Stomach (tissue), 8 donors: ENCODE measurements at regions not wholly inside any gene's neighbourhood (a gene's known extent, or its start where the extent isn't known, plus 50 kb on each side); places are given as distances from the start of the nearest gene placed in this dataset.

Experiments
- DNase-seq, 2 donors: peaks; one replicate each; pipeline versions ENCODE4 v3.0.0 to v3.0.0-alpha.2; 2013 to 2019
- H3K27ac ChIP-seq, 5 donors: fragments of 200-600 bp in 4 of 5; sonication (generic) in 4 of 5; one replicate each; pipeline ENCODE4 v1.5.1; 2013 to 2019; ENCODE audit warnings: mild to moderate bottlenecking in 1 of 5, moderate library complexity in 1 of 5
- H3K27me3 ChIP-seq, 3 donors: fragments of 200-600 bp; sonication (generic); one replicate each; pipeline ENCODE4 v1.5.1; 2017 to 2019; ENCODE audit warnings: mixed run types in 1 of 3
- H3K36me3 ChIP-seq, 4 donors: fragments of 200-600 bp; sonication (generic); 1 replicate in 3 of 4; 2 replicates in 1 of 4; pipeline ENCODE4 v1.5.1; 2016 to 2019
- H3K4me1 ChIP-seq, 4 donors: fragments of 200-600 bp; sonication (generic); one replicate each; pipeline ENCODE4 v1.5.1; 2016 to 2019
- H3K4me3 ChIP-seq, 4 donors: fragments of 200-600 bp; sonication (generic) in 3 of 4; one replicate each; pipeline ENCODE4 v1.5.1; 2016 to 2019; ENCODE audit warnings: mild to moderate bottlenecking in 1 of 4
- H3K9me3 ChIP-seq, 4 donors: fragments of 200-600 bp; sonication (generic); one replicate each; pipeline ENCODE4 v1.5.1; 2016 to 2019
- EP300 ChIP-seq: sonication (generic); formaldehyde crosslinking; IDR thresholded peaks from one replicate; pipeline ENCODE4 v1.6.1; 2017; ENCODE audit warnings: antibody characterized with exemption
- POLR2A ChIP-seq, 4 donors: fragments of 450-650 bp; IDR thresholded peaks; one replicate each; pipeline ENCODE4 v1.6.1; 2016; ENCODE audit warnings: antibody characterized with exemption in 4 of 4, control low read depth in 2 of 4, mild to moderate bottlenecking in 1 of 4, moderate library complexity in 1 of 4
- POLR2AphosphoS5 ChIP-seq, 3 donors: sonication (generic); formaldehyde crosslinking; IDR thresholded peaks; one replicate each; pipeline ENCODE4 v1.6.1; 2016; ENCODE audit warnings: antibody characterized with exemption in 3 of 3
- WGBS, 5 donors: extraction: QIAGEN DNeasy Blood & Tissue Kit in 3 of 5; methylation state at CpG; one replicate each; pipeline versions ENCODE4 v1.1.5 to v1.1.7; 2013 to 2018; 5-methylcytosine and 5-hydroxymethylcytosine counted together
- intact Hi-C: fragments of 100-400 bp; cut with DNase I; formaldehyde crosslinking; loops from one replicate; pipeline ENCODE4 v1.15.1; 2023; ENCODE audit warnings: low total_unique reads
- TF ChIP-seq, protein P1 (sequence below), 7 experiments: fragments of 450-650 bp in 4 of 7; fragments of 200-600 bp in 3 of 7; sonication (generic) in 3 of 7; IDR thresholded peaks; one replicate each; pipeline ENCODE4 v1.5.1; 2016 to 2019; ENCODE audit warnings: antibody characterized with exemption in 7 of 7, control low read depth in 2 of 7, mild to moderate bottlenecking in 1 of 7
- donor health status: healthy with polysubstance abuse.
- donor health status: Bipolar disorder and iron deficiency.
- donor health status: healthy.

DNA sequence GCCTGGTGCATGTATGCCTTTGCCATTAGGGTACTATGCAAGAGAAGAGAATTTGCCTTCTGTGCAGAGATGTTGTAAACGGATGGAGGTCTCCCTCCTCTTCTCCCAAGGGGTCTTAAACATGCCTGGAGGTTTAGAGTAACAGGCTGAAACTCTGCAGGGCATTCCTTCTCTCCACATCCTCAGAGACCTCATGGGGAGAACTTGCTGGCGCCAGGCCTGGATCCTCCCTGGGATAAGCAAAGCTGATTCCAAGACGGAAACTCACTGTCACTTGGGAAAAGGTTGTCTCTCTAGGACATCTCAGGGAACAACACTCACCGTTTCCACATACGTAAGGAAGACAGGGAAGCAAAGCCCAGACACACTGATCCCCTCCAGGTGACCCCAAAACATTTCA lies 76.9 kb upstream of the GPM6B start:
- Histone ChIP-seq H3K4me3 (no peak overlapping the region), H3K9me3 (no peaks in the 10 kb centered on the region), H3K4me1 (no peaks in the 10 kb centered on the region), H3K36me3 (no peaks in the 10 kb centered on the region), H3K27ac (no peak overlapping the region), H3K27me3 (peaks cover 0 to 5% (median 0%) of the 10 kb centered on the region in 3 donors)
- WGBS, 5 donors: 67 to 91% (median 74%) methylated on average over 5 of the region's 5 CpGs
- DNase-seq: no peak
- intact Hi-C loops: no loop called here
- TF ChIP-seq EP300: no peak
- no peak for TF ChIP-seq POLR2AphosphoS5 (IDR thresholded peaks at IDR 0.05)
- TF ChIP-seq, protein P1, sequence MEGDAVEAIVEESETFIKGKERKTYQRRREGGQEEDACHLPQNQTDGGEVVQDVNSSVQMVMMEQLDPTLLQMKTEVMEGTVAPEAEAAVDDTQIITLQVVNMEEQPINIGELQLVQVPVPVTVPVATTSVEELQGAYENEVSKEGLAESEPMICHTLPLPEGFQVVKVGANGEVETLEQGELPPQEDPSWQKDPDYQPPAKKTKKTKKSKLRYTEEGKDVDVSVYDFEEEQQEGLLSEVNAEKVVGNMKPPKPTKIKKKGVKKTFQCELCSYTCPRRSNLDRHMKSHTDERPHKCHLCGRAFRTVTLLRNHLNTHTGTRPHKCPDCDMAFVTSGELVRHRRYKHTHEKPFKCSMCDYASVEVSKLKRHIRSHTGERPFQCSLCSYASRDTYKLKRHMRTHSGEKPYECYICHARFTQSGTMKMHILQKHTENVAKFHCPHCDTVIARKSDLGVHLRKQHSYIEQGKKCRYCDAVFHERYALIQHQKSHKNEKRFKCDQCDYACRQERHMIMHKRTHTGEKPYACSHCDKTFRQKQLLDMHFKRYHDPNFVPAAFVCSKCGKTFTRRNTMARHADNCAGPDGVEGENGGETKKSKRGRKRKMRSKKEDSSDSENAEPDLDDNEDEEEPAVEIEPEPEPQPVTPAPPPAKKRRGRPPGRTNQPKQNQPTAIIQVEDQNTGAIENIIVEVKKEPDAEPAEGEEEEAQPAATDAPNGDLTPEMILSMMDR (IDR thresholded peaks at IDR 0.05): no peak
- TF ChIP-seq POLR2A (IDR thresholded peaks at IDR 0.05): no peak

DNA sequence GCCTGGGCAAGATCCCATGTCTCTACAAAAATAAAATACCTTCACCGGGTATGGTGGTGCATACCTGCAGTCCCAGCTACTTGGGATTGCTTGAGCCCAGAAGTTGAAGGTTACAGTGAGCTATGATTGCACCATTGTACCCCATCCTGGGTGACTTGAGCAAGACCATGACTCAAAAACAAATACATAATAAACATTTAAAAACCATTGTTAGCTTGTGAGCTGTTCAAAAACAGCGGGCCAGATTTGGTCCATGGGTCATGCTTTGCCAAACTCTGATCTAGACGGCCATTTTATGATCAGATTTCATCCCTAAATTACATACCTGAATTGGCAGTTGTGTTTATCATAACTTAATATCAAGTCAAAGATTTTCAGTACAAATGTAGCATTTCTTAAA lies 76.0 kb upstream of the GPM6B start:
- H3K4me1 ChIP-seq: no peaks in the 10 kb centered on the region
- no peak for DNase-seq

DNA sequence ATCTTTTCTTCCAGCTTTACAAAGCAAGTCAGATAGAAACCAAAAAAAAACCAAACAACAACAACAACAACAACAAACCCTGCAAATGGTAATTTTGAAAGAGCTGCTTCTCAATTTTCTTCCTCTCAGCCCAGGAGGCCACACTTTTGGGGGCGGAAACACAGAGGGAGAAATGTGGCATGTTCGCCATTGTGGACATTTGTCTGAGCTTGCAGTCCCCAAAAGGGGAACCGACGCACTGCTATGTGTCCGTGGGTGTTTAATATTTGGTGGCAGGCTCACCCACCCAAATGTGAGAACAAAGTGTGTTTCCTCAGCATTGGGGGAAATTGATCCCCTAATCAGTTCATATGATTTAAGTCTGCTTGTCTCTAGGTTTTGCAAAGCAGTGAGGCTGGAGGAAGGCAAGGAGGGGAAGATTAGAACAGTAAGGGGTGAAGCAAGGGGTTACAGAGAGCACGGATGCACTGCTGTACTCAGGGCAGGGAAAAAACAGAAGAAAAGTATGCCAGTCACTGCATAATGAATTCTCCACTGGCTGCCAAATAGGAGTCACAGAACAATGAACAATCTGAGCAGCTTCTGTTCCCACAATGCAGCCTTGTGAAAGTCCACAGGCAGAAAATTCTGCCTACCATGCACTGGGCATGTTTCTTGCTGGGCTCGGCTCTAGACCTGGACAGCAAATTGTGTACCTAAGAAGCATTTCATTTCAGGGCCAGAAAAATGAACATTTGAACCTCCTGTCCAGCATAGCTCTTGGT lies 74.7 kb upstream of the GPM6B start:
- Histone ChIP-seq H3K4me3 (no peak overlapping the region), H3K4me1 (no peaks in the 10 kb centered on the region), H3K9me3 (no peaks in the 10 kb centered on the region), H3K27me3 (peaks cover 0 to 4% (median 0%) of the 10 kb centered on the region in 3 donors), H3K27ac (no peak overlapping the region), H3K36me3 (no peaks in the 10 kb centered on the region)
- intact Hi-C loops: no loop called here
- WGBS, 5 donors: 65 to 75% (median 72%) methylated on average over 6 to 7 of the region's 7 CpGs
- DNase-seq: peak in 1 of 2 donors; percentile 49
- TF ChIP-seq, protein P1 (IDR thresholded peaks at IDR 0.05): no peak
- TF ChIP-seq POLR2AphosphoS5 (IDR thresholded peaks at IDR 0.05) (no peak), POLR2A (IDR thresholded peaks at IDR 0.05) (no peak), EP300 (no peak)

More for the DNA sequence above, 76.0 kb upstream of the GPM6B start:
- WGBS, 5 donors: 86 to 96% (median 92%) methylated on average over 3 of the region's 3 CpGs
- H3K9me3 ChIP-seq: no peaks in the 10 kb centered on the region
- intact Hi-C loops: no loop called here
- no peaks in the 10 kb centered on the region for H3K36me3 ChIP-seq
- H3K27me3 ChIP-seq: peaks cover 0 to 4% (median 0%) of the 10 kb centered on the region in 3 donors
- H3K27ac ChIP-seq: no peak overlapping the region
- TF ChIP-seq, protein P1 (IDR thresholded peaks at IDR 0.05): no peak
- no peak overlapping the region for H3K4me3 ChIP-seq

DNA sequence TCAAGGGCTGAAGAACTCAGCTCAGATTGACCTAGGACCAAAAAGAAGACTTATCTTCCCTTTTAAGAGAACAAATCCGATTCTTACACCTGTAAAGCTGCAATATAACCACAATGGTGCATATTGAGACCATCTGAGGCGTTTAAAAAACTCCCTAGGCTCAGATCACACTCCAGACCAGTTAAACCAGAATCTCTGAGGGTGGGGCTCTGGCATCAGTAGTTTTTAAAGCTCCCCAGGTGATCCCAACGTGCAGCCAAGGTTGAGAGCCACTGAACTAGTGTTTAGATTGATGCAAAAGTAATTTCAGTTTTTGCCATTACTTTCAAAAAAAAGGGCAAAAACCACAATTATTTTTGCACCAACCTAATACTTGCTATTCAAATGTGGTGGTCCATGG lies 73.9 kb upstream of the GPM6B start:
- H3K9me3 ChIP-seq: no peaks in the 10 kb centered on the region
- TF ChIP-seq, protein P1 (IDR thresholded peaks at IDR 0.05): no peak
- TF ChIP-seq EP300: no peak
- no peak for TF ChIP-seq POLR2AphosphoS5 (IDR thresholded peaks at IDR 0.05)
- TF ChIP-seq POLR2A (IDR thresholded peaks at IDR 0.05): no peak
- no peak for DNase-seq
- WGBS, 5 donors: 37 to 75% (median 46%) methylated on average over 3 of the region's 3 CpGs
- no peak overlapping the region for H3K27ac ChIP-seq
- peaks cover 0 to 4% (median 0%) of the 10 kb centered on the region in 3 donors for H3K27me3 ChIP-seq
- intact Hi-C loops: no loop called here
- H3K4me1 ChIP-seq: no peaks in the 10 kb centered on the region
- H3K36me3 ChIP-seq: no peaks in the 10 kb centered on the region
- no peak overlapping the region for H3K4me3 ChIP-seq
